GM19240 (cell line): ENCODE measurements at regions not wholly inside any gene's neighbourhood (a gene's known extent, or its start where the extent isn't known, plus 50 kb on each side); places are given as distances from the start of the nearest gene placed in this dataset.

Experiments used
- DNase-seq: peaks from one replicate; pipeline ENCODE4 v3.0.0; 2011; ENCODE audit warnings: low spot score; ENCODE audit not compliant: insufficient read length

DNA sequence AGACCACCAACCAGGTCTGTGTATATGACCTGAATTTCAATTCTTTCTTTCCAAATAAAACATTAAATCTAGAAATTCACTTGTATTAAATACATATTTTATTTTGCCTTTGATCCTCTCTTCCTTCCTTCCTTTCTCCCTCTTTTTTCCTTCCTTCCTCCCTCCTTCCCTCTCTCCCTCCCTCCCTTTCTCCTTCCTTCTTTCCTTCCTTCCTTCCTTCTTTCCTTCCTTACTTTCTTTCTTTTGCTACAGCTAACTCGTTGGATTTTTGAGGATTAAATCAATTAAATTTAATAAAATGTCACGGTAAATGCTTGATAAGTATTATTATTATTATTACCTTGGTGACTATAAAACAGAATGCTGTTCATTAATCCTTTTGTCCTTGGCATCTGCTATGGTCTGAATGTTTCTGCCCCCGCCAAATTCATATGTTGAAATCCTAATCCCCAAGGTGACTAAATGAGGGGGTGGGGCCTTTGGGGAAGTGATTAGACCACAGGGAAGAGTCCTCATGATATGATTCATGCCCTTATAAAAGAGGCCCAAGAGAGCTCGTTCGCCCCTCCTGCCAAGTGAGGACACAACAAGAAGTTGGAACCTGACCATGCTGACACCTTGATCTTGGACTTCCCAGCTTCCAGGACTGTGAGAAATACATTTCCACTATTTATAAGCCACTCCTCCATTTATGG is 67.6 kb upstream of the BTBD3 start:
- DNase-seq = no peak

DNA sequence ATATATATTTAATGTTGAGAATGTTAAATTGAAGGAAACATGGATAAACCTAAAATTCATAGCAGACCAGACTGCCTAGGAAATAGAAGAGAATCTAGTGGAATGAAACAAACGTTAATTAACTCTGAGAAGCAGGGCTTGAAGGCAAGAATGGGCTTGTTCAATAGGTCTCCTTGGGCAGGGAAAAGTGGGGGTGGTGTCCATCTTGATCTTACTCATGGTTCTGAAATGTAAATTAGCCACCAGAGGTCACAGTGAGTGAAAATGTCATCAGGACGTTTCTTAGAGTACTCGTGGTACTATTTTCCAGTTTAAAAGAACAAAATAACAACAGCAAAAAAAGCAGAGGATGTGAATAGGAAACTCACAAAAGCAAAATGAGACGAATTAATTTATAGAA is 66.8 kb upstream of the BTBD3 start:
- no peak for DNase-seq

DNA sequence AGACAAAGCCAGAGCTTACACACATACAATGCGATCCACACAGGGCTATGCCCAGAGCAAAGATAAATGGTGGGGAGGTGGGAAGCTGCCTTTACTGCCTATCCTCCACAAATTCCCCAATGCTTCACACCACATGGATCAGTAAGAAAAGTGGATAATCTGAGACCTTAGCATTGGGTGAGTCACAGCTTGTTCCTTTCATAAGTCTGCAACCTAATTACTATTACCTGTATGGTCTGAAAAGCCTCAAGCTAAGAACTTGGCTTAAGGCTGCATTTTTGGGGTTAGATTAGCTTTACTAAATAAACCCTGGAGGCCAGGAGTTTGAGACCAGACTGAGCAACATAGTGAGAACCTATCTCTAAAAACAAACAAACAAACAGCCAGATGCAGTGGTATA is 66.0 kb upstream of the BTBD3 start:
- DNase-seq = no peak

DNA sequence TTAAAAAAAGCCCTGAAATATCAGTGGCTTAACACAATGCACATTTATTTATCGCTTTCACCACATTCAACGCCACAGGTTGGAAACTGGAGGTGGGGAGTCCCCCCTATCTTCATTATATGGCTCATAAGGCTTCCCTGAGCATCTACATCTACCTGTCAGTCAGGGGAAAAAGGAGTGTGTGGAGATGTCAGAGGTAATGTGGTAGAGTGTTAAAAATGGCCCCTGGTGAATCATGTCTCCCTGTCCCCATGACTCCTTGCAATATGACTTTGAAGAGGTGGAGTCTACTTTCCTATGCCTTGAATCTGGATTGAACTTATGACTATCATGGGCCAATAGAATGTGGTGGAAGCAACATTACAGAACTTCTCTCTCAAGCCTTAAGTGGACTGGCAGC is 65.5 kb upstream of the BTBD3 start:
- DNase-seq = no peak

DNA sequence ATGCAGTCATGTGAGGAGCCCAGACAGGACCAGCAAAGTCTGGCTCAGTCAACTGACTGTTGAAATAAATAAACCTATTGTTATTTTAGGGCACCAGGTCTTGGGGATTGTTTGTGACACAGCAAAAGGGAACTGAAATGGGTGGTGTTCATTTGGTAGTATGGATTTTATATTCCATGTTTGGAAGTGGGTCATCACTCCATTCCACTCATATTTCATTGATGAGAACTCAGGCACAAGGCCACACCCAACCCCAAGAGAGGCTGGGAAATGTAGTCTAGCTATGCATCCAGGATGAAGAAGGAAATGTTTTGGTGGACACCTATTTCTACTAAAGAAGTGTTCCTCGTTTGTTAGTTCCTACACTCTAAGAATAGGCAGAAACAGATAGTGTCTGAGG is 64.9 kb upstream of the BTBD3 start:
- DNase-seq = no peak

DNA sequence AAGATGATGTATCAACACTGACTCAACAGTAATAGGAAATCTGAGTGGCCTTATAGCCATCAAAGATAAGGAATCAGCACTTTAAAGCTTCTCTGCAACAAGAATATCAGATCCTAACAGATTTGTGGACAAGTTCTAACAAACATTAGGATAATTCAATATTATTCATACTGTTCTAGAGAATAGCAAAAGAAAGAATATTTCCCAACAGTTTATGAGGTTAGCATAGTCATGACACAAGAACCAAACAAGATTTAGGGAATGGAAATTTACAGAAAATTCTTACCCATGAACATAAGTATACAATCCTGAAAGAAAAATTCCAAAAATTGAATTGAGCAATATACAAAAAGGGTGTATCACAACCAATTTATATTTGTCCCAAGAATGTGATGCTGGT is 64.3 kb upstream of the BTBD3 start:
- no peak for DNase-seq

DNA sequence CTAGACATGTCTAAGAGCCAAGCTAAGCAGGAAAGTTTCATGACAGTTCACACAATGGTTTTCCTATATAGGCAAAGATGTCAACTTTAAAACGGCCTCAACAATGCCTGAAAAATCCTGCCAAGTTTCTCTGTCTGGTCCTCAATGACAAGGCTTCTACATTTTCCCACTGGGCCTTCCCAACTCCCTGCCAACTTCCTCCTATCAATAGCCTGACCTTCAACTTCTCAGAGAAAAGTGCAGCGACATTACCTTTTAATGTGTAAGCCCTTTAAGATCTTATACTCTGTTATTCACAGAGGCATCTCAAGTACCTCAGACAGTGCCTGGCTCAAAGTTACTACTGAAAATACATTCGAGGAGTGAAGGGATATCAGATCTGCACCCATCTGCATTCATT is 56.2 kb upstream of the BTBD3 start:
- DNase-seq = no peak

DNA sequence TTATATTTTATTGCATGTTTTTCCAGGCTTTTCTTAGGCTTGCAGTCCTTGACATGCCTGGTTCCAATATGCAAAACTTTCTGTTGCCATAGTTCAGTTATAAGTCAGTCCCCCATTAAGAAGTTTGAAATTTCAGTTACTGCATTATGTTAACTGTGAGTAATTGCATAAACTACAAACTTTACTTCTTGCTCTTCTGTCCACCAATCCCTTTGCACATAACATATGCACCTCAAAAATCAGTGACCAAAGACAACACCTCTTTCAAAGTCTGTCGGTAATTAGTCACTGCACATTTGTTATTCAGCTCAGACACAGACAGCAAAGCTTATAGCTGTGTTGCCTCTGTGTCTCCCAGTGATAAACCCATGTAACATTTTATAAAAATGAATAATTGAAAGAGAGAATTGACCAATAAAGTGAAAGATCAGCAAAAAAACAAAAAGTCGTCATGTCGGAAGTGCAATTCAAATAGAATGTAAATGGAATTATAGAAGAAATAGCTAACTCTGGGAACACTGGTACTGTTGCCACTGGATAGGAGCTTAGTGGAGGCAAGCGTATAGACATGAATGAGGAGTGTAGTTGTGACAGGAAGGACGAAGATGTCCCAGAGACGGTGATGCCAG is 50.3 kb upstream of the BTBD3 start:
- no peak for DNase-seq
